Body of pancreas (tissue), 4 donors: ENCODE measurements at regions not wholly inside any gene's neighbourhood (a gene's known extent, or its start where the extent isn't known, plus 50 kb on each side); places are given as distances from the start of the nearest gene placed in this dataset.

Source experiments
- ATAC-seq: fragments of 150-250 bp; one replicate; pipeline ENCODE4 v1.9.1; 2016
- DNase-seq, 4 donors: peaks; one replicate each; pipeline ENCODE4 v3.0.0-alpha.2; 2019
- H3K27ac ChIP-seq, 4 donors: fragments of 200-600 bp; sonication (generic); 1 replicate in 3 of 4; 2 replicates in 1 of 4; pipeline versions ENCODE4 v1.5.1 to v1.6.1; 2016 to 2019; ENCODE audit warnings: mild to moderate bottlenecking in 1 of 4, mixed read lengths in 1 of 4, moderate library complexity in 1 of 4
- H3K27me3 ChIP-seq, 2 donors: fragments of 200-600 bp; sonication (generic); one replicate each; pipeline ENCODE4 v1.6.0; 2016; ENCODE audit warnings: mild to moderate bottlenecking in 1 of 2
- H3K36me3 ChIP-seq, 2 donors: fragments of 200-600 bp; sonication (generic); replicated peaks in 1 of 2; 2 replicates each; pipeline ENCODE4 v1.5.1; 2016; ENCODE audit warnings: low read depth in 2 of 2; ENCODE audit not compliant: insufficient read depth in 1 of 2
- H3K4me1 ChIP-seq: fragments of 200-600 bp; sonication (generic); one replicate; pipeline ENCODE4 v1.6.0; 2016
- H3K4me3 ChIP-seq, 2 donors: fragments of 200-600 bp; sonication (generic); 1 replicate in 1 of 2; 2 replicates in 1 of 2; pipeline ENCODE4 v1.5.1; 2016 to 2019
- H3K9me3 ChIP-seq, 3 donors: fragments of 200-600 bp; sonication (generic); 1 replicate in 2 of 3; 2 replicates in 1 of 3; pipeline ENCODE4 v1.5.1; 2016
- POLR2A ChIP-seq, 3 donors: fragments of 450-650 bp; IDR thresholded peaks; one replicate each; pipeline ENCODE4 v1.6.1; 2016; ENCODE audit warnings: antibody characterized with exemption in 3 of 3, mild to moderate bottlenecking in 2 of 3
- WGBS, 2 donors: methylation state at CpG; one replicate each; pipeline ENCODE4 v1.1.5; 2017; 5-methylcytosine and 5-hydroxymethylcytosine counted together
- intact Hi-C: fragments of 100-400 bp; cut with DNase I; formaldehyde crosslinking; loops from one replicate; pipeline ENCODE4 v1.15.1; 2023
- TF ChIP-seq, protein P1 (sequence below), 7 experiments: fragments of 450-650 bp in 4 of 7; fragments of 200-600 bp in 3 of 7; sonication (generic) in 3 of 7; IDR thresholded peaks; one replicate each; pipeline ENCODE4 v1.5.1; 2016 to 2019; ENCODE audit warnings: antibody characterized with exemption in 7 of 7

DNA sequence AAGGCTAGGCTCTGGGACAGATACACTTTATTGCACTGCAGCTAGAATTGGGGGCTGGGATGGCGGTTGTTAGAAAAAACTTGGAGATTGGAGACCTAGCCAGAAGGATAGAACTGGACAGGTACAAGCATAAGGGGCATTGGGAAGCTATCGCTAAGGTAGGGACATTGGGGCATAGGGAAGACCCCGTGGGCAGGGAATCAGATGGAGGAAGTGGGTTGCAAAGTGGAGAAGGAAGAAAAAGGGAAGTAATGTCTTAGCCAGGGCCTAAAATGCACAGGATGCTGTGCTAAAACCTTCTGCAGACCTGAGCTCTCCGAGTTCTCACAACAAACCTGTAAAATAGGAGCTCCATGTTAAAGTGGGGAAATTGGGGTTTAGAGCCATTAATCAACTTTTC is 178.2 kb downstream of the ZDHHC21 start:
- H3K27me3 ChIP-seq: no peaks in the 10 kb centered on the region
- intact Hi-C loops: no loop called here
- no peak for ATAC-seq
- H3K36me3 ChIP-seq: no peaks in the 10 kb centered on the region
- H3K27ac ChIP-seq: no peak overlapping the region
- 66 to 68% methylated on average over 4 of the region's 4 CpGs for WGBS, 2 donors
- no peaks in the 10 kb centered on the region for H3K4me1 ChIP-seq
- TF ChIP-seq, protein P1, sequence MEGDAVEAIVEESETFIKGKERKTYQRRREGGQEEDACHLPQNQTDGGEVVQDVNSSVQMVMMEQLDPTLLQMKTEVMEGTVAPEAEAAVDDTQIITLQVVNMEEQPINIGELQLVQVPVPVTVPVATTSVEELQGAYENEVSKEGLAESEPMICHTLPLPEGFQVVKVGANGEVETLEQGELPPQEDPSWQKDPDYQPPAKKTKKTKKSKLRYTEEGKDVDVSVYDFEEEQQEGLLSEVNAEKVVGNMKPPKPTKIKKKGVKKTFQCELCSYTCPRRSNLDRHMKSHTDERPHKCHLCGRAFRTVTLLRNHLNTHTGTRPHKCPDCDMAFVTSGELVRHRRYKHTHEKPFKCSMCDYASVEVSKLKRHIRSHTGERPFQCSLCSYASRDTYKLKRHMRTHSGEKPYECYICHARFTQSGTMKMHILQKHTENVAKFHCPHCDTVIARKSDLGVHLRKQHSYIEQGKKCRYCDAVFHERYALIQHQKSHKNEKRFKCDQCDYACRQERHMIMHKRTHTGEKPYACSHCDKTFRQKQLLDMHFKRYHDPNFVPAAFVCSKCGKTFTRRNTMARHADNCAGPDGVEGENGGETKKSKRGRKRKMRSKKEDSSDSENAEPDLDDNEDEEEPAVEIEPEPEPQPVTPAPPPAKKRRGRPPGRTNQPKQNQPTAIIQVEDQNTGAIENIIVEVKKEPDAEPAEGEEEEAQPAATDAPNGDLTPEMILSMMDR (IDR thresholded peaks at IDR 0.05): no peak
- TF ChIP-seq POLR2A (IDR thresholded peaks at IDR 0.05): no peak
- no peaks in the 10 kb centered on the region for H3K9me3 ChIP-seq
- DNase-seq: no peak
- no peak overlapping the region for H3K4me3 ChIP-seq

DNA sequence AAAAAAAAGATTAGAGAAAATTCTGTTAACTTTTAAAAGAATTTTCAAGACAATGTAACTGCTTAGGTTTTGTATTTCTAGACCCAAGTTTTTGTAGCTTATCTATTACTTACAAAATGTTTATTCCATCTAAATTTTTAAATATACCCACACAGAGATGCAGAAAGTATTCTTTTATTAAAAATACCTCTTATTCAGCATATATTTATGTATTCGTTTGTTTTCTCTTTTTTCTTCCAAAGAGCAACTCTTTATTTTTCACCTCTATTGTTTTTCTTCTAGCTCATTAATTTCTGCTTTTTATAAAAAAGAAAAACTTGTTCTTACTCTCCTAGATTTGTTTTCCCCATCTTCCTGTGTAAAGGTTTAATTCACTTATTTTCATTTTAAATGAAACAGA is 180.3 kb downstream of the ZDHHC21 start:
- 64 to 74% methylated on average over 1 of the region's 1 CpG for whole genome bisulfite sequencing, 2 donors
- Histone ChIP-seq H3K27ac (no peak overlapping the region), H3K4me1 (no peaks in the 10 kb centered on the region), H3K27me3 (no peaks in the 10 kb centered on the region), H3K36me3 (no peaks in the 10 kb centered on the region), H3K4me3 (no peak overlapping the region), H3K9me3 (no peaks in the 10 kb centered on the region)
- intact Hi-C loops: no loop called here
- DNase-seq (no peak), ATAC-seq (no peak)
- TF ChIP-seq, protein P1 (IDR thresholded peaks at IDR 0.05): no peak
- no peak for TF ChIP-seq POLR2A (IDR thresholded peaks at IDR 0.05)

DNA sequence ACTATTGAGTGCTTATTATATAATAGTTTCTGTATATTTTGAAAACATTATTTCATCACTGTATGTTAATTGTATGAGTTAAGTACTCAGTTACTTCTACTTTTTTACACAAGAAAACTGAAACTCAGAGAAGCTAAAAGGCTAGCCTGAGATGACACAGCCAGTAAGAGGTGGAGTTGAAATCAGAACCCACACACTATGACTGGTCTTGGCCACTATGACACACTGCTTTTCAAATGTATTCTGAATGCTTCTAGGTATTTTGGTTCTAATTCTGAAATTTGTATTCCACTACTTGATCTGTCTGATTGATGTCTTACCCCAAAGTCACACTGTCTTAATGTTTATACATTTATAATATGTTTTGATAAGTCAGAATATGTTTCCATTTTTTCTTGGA is 181.8 kb downstream of the ZDHHC21 start:
- H3K9me3 ChIP-seq: no peaks in the 10 kb centered on the region
- H3K27me3 ChIP-seq: no peaks in the 10 kb centered on the region
- no peaks in the 10 kb centered on the region for H3K36me3 ChIP-seq
- H3K27ac ChIP-seq: no peak overlapping the region
- no peak for TF ChIP-seq POLR2A (IDR thresholded peaks at IDR 0.05)
- TF ChIP-seq, protein P1 (IDR thresholded peaks at IDR 0.05): no peak
- ATAC-seq: no peak
- no peak overlapping the region for H3K4me3 ChIP-seq
- no peak for DNase-seq
- intact Hi-C loops: no loop called here
- no peaks in the 10 kb centered on the region for H3K4me1 ChIP-seq

DNA sequence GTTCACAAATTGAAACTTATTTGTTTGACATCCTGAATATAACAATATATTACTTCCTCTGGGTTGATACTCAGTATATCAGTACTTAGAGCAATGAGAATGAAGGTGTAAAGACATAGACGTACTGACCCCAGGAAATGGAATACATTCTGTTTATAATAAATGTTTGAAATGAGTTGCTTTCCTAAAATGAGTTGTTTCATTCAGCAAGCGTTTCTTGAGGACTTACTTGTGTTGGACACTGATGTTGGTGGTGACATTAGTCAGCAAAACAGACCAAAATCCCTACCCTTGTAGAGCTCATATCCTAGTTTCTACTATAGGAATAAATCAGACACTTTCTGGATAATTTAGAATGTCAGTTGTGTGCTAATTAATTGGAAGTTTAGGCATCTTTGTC is 184.3 kb downstream of the ZDHHC21 start:
- Histone ChIP-seq H3K27ac (no peak overlapping the region), H3K4me3 (no peak overlapping the region), H3K9me3 (no peaks in the 10 kb centered on the region), H3K36me3 (no peaks in the 10 kb centered on the region), H3K27me3 (no peaks in the 10 kb centered on the region), H3K4me1 (no peaks in the 10 kb centered on the region)
- DNase-seq (no peak), ATAC-seq (no peak)
- intact Hi-C loops: no loop called here
- 42 to 53% methylated on average over 2 of the region's 2 CpGs for WGBS, 2 donors
- TF ChIP-seq, protein P1 (IDR thresholded peaks at IDR 0.05): no peak
- no peak for TF ChIP-seq POLR2A (IDR thresholded peaks at IDR 0.05)

DNA sequence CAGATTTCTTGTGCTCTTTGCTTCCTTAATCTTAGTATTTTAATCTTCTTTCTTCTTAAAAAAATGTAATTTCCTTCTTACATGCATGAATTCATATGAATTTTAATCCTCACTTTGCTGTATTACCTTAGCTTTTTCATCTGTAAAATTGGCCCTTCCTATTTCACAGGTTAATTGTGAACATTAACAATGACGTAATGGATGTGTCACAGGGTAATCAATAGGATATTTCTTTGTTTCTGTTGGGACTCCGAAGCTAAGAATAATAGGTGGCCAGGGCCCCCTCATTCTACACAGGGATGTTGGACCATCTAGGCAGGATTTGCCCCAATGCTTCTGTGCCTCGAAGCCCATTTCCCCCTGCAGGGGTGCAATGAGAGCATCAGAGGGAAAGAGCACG is 187.4 kb upstream of the NFIB start:
- Histone ChIP-seq H3K27me3 (no peaks in the 10 kb centered on the region), H3K27ac (no peak overlapping the region), H3K4me3 (no peak overlapping the region), H3K4me1 (no peaks in the 10 kb centered on the region), H3K36me3 (no peaks in the 10 kb centered on the region), H3K9me3 (no peaks in the 10 kb centered on the region)
- TF ChIP-seq POLR2A (IDR thresholded peaks at IDR 0.05): no peak
- TF ChIP-seq, protein P1 (IDR thresholded peaks at IDR 0.05): no peak
- ATAC-seq (no peak), DNase-seq (no peak)
- 47 to 65% methylated on average over 4 of the region's 4 CpGs for WGBS, 2 donors
- intact Hi-C loops: no loop called here
